Ovary (tissue), 3 donors: ENCODE measurements at regions not wholly inside any gene's neighbourhood (a gene's known extent, or its start where the extent isn't known, plus 50 kb on each side); places are given as distances from the start of the nearest gene placed in this dataset.

Experiments
- EP300 ChIP-seq: sonication (generic); formaldehyde crosslinking; IDR thresholded peaks from one replicate; pipeline ENCODE4 v1.6.1; 2017; ENCODE audit warnings: antibody characterized with exemption
- POLR2A ChIP-seq: fragments of 450-650 bp; IDR thresholded peaks from one replicate; pipeline ENCODE4 v1.6.1; 2017; ENCODE audit warnings: antibody characterized with exemption, mild to moderate bottlenecking, moderate library complexity
- TF ChIP-seq, protein P1 (sequence below), 3 donors: fragments of 450-650 bp in 2 of 3; fragments of 200-600 bp in 1 of 3; IDR thresholded peaks; one replicate each; pipeline versions ENCODE4 v1.5.1 to v1.8.0; 2016 to 2022; ENCODE audit warnings: antibody characterized with exemption in 3 of 3, mild to moderate bottlenecking in 1 of 3
- donor health status: DM: no; HTN: no; CAD: no.

DNA sequence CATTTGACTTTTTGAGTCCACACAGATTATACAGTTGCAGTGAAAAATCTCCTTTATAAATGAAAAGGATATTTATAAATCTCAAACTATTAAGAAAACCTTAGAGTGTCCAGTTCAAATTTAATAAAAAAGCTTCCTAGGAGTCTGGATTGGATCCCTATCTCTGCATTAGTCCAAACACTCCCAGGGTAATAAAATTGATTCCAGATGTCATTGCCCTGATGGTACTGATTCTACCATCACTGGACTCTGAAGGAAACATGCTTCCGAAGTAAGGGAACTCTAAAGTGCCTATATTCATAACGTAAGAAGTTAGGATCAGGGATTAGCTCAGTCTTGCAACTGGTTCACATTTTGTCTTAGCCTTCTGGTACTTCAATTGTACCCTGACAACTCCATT lies 1325.1 kb upstream of the MAP3K7 start:
- TF ChIP-seq, protein P1, sequence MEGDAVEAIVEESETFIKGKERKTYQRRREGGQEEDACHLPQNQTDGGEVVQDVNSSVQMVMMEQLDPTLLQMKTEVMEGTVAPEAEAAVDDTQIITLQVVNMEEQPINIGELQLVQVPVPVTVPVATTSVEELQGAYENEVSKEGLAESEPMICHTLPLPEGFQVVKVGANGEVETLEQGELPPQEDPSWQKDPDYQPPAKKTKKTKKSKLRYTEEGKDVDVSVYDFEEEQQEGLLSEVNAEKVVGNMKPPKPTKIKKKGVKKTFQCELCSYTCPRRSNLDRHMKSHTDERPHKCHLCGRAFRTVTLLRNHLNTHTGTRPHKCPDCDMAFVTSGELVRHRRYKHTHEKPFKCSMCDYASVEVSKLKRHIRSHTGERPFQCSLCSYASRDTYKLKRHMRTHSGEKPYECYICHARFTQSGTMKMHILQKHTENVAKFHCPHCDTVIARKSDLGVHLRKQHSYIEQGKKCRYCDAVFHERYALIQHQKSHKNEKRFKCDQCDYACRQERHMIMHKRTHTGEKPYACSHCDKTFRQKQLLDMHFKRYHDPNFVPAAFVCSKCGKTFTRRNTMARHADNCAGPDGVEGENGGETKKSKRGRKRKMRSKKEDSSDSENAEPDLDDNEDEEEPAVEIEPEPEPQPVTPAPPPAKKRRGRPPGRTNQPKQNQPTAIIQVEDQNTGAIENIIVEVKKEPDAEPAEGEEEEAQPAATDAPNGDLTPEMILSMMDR (IDR thresholded peaks at IDR 0.05), result no peak
- TF ChIP-seq POLR2A, result no peak
- no peak for TF ChIP-seq EP300
